HPDE6-E6E7 (cell line): ENCODE measurements at regions not wholly inside any gene's neighbourhood (a gene's known extent, or its start where the extent isn't known, plus 50 kb on each side); places are given as distances from the start of the nearest gene placed in this dataset.

ENCODE experiments used
- DNase-seq: peaks from one replicate; pipeline ENCODE4 v3.0.0; 2011; ENCODE audit warnings: missing footprints; ENCODE audit errors: extremely low spot score

DNA sequence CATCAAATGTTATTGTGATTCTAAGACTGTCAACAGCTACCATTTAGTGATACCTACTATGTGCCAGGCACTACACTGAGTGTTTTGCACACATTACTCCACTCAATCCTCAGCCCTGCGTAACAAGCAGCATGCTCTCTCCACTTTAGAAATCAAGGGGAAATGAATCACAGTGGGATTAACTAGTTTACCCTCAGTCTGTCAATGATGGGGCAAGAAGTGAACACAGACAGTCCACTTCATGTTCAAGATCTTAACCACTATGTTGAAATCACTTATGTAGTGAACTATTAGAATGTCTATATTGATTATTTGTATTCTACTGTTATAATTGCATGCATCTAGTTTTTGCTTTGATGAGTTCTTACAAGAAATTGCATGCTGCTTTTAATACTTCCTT lies 165.3 kb downstream of the LTN1 start:
- no peak for DNase-seq

DNA sequence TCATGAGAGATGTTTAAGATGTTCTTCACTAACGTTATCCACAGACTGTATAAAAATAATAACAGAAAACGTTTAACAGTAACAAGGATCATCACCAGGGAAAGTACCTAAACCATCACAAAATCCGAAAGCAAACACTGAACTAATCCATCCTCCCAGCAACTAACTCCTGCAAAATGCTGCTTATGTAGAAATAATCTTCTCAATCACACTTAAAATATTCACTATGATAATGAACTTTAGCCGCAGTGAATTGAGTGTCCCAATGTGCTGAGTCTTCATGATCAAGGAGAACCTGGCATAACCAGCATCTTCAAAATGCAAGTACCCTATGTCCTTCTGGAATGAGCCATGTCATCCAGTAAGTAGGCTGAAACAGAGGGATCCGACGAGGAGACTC lies 166.1 kb downstream of the LTN1 start:
- DNase-seq: no peak

DNA sequence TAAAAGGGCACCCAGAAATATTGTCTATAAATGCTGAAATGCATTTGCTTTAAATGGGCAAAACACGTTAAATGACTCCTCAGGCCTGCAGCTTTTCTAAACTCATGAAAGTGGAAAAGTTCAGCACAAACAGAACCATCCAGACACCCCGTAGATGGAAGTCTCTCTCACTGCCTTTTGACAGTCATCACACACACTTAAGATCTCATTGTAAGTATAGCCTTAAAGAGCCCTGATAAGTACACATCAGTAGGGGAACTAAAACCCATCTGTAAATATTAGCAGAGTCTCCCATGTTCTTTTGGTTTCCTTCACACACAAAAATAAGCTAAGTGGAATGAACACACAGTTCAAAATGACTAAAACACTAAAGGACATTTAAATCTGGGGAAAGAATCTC lies 166.7 kb downstream of the LTN1 start:
- DNase-seq: no peak

DNA sequence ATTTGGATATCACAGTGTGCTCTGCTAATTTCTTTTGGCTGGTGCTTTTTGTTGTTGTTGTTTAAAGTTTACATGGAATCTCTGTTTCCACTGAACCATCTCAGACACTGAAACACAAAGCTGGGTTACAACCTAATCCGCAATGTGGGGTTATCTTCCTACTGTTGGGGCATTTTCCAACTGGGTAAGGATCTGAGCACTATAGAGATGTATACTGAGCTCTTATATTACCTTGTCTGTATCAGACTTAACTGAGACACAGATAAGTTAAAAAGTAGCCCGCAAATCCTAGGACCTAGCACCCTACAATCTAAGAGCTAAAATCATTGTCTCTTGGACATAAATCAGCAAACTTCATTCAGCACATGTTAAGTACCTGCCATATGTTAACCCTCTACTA lies 169.2 kb downstream of the LTN1 start:
- no peak for DNase-seq

DNA sequence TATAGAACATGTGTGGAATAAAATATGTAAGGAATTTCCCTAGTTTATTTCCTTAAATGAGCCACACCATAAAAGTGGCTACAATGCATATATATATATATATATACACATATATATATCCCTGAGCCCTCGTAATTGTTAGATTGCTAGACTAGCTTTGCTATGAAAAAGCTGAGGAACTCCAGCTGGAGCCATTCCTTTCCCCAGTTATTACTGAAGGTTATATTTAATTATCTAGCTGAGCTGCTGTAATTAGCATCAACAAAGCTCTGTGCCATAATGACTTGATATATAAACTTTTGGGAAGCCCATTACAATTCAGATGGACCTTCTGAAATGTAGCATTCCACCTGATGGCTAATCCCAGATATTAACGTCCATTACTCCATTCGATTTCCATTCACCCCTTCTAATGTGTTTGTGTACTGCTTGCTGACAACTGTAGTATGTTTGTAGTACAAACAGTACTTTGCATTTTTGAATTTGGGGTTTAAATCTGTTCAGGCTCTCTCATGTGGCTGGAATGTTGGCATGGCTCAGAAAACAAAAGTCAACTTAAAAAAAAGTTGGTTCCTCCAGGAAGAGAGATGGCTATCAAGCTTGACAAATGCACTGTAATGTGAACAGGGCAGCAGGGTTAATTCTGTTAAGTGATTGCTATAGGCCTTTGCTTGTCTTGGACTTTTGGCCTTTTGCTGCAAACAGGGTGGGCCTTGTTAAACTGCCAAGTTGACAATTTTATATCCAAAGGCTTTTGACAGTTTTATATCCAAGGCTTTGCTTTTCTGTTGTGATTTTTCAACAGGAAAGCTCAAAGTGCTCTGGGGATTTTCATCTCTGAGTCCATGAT lies 170.0 kb downstream of the LTN1 start:
- DNase-seq: no peak

DNA sequence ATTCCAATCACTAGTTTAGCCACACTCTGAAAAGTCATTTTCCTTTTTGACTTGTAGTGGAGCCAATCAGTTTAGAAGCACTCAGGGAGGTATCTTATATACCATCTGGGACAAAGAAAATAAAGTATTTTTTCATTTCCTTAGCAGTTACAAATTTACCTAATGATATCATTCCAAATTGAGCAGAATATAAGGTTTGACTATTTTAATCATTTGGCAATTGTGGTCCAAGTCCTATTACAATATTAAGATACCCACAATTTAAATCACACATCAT lies 170.6 kb downstream of the LTN1 start:
- DNase-seq: no peak

DNA sequence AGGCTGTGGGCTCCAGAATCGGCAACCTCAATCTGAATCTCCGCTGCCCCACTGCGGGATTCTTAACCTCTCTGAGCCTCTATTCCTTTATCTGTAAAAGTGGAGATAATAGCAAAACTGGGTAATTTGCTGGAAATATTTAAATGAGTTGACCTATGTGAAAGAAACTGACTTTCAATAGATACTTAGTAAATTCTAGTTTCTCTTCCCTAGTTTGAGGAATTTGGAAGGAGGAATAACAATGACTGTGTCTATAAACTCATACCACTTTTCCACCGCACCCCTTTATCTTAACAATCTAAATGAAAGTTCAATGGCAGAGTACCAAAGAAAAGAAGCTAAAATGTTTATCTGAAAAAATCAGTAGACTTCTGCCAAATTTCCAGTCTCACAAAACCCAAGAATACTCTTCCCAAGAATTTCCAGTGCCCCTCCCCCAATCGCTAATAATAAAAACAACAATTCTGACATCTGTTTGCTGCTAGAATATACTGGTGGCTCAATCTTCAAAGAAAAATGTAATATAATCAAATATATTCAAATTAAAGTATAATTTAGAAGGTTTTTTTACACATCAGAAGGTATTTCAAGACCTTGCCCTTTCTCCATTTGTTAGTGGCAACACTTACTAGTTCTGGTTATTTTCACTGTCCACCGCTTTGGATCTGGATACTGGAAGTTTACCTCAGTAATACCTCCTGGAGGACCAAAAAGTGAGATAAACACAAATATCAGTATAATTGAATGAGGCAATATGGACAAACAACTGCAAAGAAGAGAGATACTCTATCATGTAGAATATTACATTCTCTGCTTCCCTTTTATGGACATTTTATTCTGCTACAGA lies 171.2 kb downstream of the LTN1 start:
- no peak for DNase-seq

DNA sequence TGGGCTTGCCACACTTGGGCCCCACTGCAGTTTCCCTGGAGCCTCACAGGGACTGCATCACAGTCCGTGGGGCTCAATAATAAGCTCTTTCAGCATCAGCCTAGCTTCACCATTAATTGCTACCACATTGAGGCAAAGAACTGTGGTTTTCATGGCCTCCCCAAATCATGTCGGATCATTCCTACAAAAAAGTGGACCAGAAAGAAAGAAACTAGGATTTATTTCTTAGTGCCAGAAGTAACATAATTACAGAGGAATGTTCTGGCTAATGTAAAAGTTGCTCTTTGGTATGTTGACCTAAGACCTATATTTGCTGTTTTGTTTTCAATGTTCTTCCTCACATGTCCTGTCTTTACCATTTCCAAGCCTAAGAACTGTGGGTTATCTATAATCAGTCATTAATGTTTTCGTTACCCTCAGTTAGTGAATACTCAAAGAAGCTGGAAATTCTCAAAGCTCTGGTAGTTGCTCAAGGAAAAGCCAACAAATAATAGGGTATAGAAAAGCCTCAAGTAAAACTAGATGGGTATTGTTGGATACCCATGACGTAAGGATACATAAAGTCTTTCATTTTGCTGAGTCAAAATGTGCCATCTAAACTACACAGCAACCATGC lies 173.9 kb downstream of the LTN1 start:
- no peak for DNase-seq

DNA sequence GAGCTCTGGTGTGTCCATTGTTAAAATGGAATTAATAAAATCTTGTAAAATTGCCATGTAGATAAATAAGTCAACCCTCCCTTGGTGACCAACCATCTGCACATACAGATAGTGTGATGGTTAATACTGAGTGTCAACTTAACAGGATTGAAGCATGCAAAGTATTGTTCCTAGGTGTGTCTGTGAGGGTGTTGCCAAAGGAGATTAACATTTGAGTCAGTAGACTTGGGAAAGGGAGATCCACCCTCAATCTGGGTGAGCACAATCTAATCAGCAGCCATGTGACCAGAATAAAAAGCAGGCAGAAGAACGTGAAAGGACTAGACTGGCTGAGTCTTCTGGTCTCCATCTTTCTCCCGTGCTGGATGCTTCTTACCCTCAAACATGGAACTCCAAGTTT lies 174.8 kb downstream of the LTN1 start:
- DNase-seq: no peak

DNA sequence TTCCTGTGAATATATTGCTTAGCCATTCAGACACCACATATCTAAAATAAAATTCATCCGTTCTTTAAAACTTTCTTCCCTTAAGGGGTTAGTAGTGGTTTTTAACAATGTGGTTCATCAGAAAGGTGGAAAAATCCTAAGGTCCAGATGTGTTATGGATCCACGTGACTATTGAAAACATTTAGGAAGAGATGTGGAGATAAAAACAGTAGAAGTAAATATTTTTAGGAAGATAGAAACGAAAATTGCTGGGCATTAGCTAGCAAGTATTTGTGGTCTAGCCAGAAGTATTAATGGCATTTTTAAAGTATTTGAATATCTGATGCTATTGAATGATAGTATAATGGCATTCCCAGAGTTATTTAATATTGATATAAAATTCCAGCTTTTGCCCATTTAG lies 180.8 kb downstream of the LTN1 start:
- no peak for DNase-seq

DNA sequence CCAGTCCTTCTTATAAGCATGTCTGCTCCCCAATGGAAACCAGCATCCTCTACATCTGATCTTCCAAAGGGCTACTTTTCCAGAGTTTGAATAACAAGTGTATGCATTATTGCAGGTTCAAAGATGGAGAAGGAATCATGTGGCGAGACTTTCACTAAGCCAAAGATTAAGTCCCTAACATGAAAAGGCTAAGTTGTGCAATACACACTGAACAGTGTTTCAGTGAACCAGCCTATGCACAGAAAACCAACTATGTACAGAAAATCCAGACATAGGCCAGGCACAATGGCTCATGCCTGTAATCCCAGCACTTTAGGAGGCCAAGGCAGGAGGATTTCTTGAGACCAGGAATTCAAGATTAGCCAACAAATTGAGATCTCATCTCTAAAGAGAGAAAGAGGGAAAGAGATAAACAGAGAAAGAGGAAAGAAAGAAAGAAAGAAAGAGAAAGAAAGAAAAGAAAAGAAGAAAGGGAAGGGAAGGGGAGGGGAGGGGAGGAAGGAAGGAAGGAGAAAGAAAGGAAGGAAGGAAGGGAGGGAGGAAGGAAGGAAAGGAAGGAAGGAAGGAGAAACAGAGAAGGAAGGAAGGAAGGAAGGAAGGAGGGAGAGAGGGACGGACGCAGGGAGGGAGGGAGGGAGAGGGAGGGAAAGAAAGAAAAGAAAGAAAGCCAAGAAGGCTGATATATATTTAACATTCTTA lies 181.7 kb downstream of the LTN1 start:
- DNase-seq: no peak

DNA sequence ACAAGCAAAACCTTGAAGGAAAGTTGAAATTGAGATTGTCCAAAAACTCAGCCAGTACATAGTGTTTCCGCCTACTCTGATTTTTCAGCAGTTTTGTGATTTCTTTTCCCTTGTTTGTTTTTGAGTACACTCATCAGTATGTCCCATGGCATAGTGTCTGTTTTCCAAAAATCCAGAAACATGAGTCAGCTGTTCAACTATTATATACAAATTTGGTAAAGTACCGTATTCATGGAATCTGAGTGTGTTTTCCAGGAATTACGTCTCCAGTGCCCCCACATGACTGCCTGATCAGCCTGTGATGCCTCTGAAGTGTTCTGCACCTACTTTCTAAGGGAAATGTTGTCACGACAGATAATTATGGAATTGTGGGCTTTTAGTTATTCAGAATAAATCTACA lies 186.8 kb downstream of the LTN1 start:
- DNase-seq: no peak

DNA sequence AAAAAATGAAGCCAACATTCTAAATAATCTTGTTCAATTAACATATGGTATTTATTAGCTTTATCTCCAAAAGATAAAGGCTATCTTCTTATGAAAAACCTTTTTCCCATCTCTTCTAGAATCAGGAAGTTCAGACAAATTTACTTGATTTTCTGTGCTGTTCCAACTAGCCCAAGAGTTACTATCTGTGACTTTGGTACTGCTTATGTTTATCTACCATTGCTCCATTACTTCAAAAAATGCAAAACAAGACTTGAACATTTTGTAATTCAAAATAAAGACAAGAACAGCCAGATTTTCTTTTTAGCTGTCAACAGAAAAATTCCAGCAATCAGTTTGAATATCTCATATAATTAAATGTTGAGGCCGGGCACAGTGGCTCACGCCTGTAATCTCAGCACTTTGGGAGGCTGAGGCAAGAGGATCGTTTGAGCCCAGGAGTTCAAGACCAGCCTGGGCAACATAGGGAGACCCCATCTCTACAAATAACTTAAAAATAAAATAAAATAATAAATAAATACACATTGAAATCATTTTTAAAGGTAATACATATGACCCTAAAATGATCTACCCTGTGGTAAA lies 188.5 kb downstream of the LTN1 start:
- no peak for DNase-seq

DNA sequence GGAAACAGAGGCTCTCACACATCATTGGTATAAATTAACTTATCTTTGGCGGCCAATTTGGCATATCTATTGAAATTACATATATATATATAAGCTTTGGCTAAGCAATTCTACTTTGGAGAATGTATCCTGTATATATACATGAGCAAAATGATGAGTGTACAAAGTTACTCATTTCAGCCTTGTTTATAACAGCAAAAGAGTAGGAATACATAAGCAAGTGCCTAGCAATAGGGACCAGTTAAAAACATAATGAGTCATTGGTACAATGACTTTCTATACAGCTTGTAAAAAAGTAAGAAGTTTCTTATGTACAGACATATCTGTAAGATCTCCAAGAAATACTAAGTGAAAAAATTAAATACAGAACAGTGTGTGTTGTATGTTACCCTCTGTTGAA lies 190.8 kb downstream of the LTN1 start:
- DNase-seq: no peak

DNA sequence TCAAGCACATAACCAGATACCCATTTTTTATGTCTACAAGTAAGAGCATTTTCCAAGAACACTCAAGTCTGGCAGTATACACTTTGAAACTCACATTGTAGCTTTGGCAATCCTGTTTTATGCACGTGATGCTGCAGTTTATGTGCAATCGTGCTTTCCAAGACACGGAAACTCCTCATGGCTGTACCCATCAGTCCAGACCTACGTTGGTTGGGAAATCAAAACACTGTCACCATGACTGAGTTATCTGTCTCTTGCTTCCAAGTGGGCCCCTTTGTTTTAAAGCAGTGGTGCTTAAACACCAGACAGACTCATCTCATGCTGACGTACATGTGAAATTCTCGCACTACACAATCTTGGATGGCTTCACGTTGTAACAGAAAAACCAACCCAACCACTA lies 192.8 kb downstream of the LTN1 start:
- DNase-seq: no peak

DNA sequence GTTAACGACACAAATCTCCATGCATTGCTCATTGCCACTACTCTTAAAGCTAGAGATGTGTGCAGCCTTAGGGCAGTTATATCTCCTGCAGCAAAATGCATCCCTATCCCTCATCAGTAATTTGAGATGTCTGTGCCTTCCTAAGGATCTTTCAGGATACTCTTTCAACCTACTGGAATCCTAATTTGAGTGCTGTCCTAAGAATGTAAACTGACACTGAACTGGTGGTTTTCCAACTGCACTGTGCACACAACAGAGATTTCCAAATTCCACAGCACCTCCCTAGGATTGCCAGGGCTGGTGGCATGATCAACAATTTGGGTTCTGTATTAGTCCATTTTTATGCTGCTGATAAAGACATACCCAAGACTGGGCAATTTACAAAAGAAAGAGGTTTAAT lies 193.9 kb downstream of the LTN1 start:
- no peak for DNase-seq

DNA sequence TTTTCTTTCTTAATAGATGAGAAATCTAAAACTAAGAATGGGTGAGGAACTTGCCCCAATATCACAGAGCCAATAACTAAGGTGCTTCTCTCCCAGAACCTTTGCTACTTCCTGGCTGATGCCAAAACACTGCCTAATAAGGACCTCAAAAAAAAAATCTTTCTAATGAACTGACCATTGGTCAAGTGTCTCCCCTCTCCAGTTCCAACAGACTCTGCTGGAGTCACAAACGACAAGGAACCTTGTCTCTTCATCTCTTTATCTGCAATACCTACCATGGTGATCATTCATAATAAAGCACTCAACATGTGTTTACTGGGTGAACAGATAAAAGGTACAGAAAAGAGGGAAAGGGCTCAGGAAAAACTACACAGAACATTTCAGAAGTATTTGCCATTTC lies 197.4 kb downstream of the LTN1 start:
- DNase-seq: no peak

DNA sequence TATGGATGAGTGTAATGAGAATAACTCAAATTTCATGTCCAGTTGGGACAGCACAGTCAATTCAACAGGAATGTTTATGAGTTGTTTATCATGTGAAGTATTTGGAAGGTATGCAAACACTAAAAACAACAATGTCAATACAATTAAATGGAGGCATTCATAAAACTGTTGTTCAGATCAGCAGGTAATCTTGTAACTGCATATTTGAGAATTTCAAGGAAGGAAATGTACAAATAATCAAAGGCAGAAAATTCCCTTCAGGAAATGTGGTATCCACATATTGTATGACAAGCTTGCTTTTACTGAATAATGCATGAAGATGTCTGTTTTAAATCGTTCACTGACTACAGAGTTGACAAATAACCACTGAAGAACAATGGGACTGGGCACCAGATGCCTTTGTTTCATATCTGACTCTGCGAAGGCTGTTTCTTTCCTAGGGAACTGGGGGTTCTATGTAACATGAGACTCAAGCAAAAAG lies 198.3 kb downstream of the LTN1 start:
- no peak for DNase-seq

DNA sequence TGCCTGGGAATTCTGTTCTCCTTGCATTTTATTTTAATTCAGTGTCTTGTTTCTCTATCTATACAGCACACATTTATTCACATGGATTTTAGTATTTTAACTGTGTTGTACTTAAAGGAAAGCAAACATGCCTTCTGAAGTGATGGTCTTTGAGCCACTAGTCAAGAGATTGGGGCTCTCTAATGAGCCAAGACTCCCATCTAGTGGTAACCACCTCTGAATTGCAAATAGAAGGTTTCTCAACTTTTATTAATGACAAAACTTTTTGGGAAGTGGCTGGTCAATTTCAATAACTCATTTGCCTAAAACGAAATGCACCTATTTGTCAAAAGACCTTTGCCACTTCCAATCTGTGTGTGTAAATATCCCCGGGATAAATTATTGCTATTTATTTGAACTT lies 199.6 kb downstream of the LTN1 start:
- no peak for DNase-seq

DNA sequence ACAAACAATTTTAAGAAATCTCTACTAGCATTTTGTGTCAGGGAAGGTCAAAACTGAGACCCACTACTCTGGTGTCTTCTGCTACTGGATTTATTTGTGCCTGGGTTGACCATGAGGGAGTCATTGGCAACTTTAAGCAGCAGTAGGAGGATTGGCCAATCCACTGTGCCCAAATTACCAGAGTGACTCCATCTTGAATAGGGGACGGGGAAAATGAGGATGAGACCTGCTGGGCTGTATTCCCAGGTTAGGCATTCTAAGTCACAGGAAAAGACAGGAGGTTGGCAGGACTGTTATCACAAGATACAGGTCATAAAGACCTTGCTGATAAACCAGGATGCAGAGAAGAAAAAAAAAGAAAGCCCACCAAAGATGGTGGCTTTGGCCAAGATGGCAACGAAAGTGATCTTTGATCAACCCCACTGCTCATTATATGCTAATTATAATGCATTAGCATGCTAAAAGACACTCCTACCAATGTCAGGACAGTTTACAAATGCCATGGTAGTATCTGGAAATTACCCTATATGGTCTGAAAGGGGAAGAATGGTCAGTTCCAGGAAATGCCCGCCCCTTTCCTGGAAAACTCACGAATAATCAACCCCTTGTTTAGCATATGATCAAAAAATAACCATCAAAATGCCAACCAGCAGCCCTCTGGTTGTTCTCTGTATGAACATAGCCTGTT lies 200.9 kb downstream of the LTN1 start:
- DNase-seq: no peak

DNA sequence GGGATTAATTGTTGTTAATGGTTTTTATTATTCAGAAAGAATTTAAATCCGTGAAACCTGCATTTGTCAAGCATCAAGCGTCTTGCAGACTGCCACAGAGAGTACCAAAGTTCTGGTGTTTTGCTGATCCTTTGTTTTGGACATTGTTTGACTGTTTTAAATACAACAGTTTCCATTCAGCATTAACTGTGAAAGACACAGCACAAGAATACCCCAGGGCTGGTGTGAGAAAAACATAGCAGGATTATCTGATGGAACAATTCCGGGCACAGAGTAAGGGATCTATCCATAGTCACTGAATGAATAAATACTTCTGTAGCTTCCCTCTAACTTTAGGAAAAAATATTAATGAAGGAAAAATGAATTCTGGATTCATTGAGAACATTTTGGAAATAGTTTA lies 202.3 kb downstream of the LTN1 start:
- no peak for DNase-seq
